Left ventricle myocardium inferior (tissue), 1 donor: ENCODE measurements at regions not wholly inside any gene's neighbourhood (a gene's known extent, or its start where the extent isn't known, plus 50 kb on each side); places are given as distances from the start of the nearest gene placed in this dataset.
A peak's percentile ranks its signal among the peaks of the same experiment; 100 is the strongest.

Experiments used
- DNase-seq: peaks from one replicate; pipeline ENCODE4 v3.0.0-alpha.2; 2020
- H3K27ac ChIP-seq: fragments of 200-600 bp; replicated peaks from 2 replicates; pipeline ENCODE4 v1.8.0; 2021
- H3K27me3 ChIP-seq: fragments of 200-600 bp; 2 replicates; pipeline ENCODE4 v1.8.0; 2021; ENCODE audit warnings: low read depth
- H3K36me3 ChIP-seq: fragments of 200-600 bp; 2 replicates; pipeline ENCODE4 v1.8.0; 2021
- H3K4me1 ChIP-seq: fragments of 200-600 bp; 2 replicates; pipeline ENCODE4 v1.8.0; 2021
- H3K4me3 ChIP-seq: fragments of 200-600 bp; 2 replicates; pipeline ENCODE4 v1.8.0; 2021; ENCODE audit warnings: mild to moderate bottlenecking, moderate library complexity
- H3K9me3 ChIP-seq: fragments of 200-600 bp; replicated peaks from 2 replicates; pipeline ENCODE4 v1.8.0; 2021
- CTCF ChIP-seq: fragments of 200-600 bp; IDR thresholded peaks from 2 replicates; pipeline ENCODE4 v1.8.0; 2021; ENCODE audit warnings: antibody characterized with exemption, mild to moderate bottlenecking, borderline replicate concordance
- intact Hi-C: fragments of 100-400 bp; cut with micrococcal nuclease; formaldehyde crosslinking; loops from one replicate; pipeline ENCODE4 v1.11.0; 2022
- donor health status: DM: no; HTN: yes; CAD: no; lungs with severe emphysema.

DNA sequence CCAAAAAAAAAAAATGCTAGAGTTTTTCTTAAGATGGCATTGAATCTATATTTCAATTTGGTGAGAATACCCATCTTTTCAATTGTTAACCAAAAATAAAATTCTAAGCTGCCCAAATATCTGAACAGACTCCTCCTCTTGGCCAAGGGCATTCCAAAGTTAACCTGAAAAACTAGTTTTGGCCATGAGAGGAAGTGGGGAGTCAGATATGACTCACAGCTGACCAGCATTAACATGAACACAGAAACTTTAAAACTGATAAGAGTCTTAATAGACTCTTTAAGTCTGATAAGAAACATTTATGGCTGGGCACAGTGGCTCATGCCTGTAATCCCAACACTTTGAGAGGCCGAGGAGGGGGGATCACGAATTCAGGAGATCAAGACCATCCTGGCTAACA lies 171.3 kb downstream of the FAXC start:
- peaks cover 27% of the 10 kb centered on the region for H3K9me3 ChIP-seq
- no peaks in the 10 kb centered on the region for H3K36me3 ChIP-seq
- TF ChIP-seq CTCF, result no peak
- H3K27me3 ChIP-seq, result no peaks in the 10 kb centered on the region
- intact Hi-C loops, result no loop called here
- no peaks in the 10 kb centered on the region for H3K4me1 ChIP-seq
- H3K4me3 ChIP-seq, result no peak overlapping the region
- no peak for DNase-seq
- no peak overlapping the region for H3K27ac ChIP-seq

DNA sequence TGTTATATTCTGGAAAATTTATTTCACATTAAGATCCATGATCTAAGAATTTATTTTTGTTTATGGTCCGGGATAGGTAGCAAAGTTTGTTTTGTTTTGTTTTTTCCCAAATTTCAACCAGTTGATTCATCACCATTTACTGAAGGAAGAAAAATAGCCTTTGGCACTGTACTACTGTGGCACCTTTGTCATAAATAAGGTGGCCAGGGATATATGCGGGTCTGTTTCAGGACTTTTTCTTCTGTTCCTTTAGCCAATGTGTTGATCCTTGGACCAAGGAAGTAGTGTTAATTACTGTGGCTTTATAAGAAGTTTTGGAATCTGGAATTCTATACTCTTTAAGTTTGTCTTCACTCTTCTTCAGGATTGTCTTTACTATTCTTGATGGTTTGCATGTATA lies 171.7 kb downstream of the FAXC start:
- no peak for TF ChIP-seq CTCF
- Histone ChIP-seq H3K9me3 (peaks cover 27% of the 10 kb centered on the region), H3K27ac (no peak overlapping the region), H3K36me3 (no peaks in the 10 kb centered on the region), H3K4me1 (no peaks in the 10 kb centered on the region), H3K4me3 (no peak overlapping the region), H3K27me3 (no peaks in the 10 kb centered on the region)
- intact Hi-C loops, result no loop called here
- no peak for DNase-seq

GRCh38 chr6:99165838-99166237 lies 183.6 kb downstream of the FAXC start:
- H3K4me3 ChIP-seq, result no peak overlapping the region
- no peaks in the 10 kb centered on the region for H3K4me1 ChIP-seq
- H3K27me3 ChIP-seq, result no peaks in the 10 kb centered on the region
- no peak overlapping the region for H3K27ac ChIP-seq
- no peak for DNase-seq
- no peaks in the 10 kb centered on the region for H3K9me3 ChIP-seq
- H3K36me3 ChIP-seq, result no peaks in the 10 kb centered on the region
- TF ChIP-seq CTCF, result no peak
- intact Hi-C loops, result no loop called here

DNA sequence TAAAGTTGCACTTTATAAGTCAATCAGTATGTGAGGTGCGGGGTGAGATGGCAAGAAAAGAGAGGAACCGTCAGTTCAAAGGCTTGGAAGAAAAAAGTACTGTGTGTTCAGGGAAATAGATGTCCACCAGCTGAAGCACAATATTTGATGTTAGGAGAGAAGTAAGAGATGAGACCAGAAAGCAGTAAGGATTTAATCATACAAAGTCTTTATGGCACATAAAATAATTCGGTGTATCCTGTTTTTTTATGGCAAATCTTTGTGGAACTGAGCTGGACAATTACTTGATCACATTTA lies 197.2 kb downstream of the FAXC start:
- no peak for DNase-seq
- Histone ChIP-seq H3K4me3 (no peak overlapping the region), H3K27ac (no peak overlapping the region), H3K4me1 (no peaks in the 10 kb centered on the region), H3K9me3 (no peaks in the 10 kb centered on the region), H3K36me3 (no peaks in the 10 kb centered on the region), H3K27me3 (peaks cover 4% of the 10 kb centered on the region)
- intact Hi-C loops, result no loop called here
- TF ChIP-seq CTCF, result no peak

DNA sequence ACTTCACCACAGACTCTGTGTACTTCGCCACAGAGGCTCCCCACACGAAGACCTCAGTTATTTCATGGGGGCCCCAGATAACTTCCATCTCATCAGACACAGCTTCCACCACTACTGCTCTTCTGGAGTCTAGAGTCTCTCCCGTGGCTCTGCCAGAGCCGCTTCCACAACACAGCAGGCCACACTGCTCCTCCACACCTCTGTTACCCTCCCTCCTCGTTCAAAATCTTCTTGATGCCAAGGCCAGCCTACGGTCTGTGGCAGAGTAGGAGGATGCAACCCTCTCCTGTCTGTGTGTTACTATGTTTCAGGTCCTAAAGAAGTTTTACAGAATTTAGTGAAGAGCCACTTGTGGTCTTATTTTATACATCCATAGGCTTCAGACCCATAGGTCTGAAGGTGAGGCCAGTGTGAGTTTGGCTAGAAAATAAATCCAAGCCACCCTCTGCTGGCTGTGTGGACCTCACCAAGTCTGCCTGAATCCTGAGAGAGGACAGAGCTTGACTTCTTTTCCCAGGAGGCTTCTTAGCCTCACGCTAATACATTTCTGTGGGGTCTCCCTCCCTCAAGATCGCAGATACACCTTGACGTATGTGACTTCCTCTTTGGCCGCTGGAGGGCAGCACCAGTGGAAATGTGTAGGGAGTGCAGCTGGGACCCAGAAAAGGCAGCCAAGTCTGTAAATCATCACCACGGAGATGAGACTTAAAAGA lies 197.7 kb downstream of the FAXC start:
- intact Hi-C loops, result no loop called here
- TF ChIP-seq CTCF, result peak; percentile 59
- Histone ChIP-seq H3K36me3 (no peaks in the 10 kb centered on the region), H3K9me3 (no peaks in the 10 kb centered on the region), H3K27me3 (peaks cover 4% of the 10 kb centered on the region), H3K4me3 (no peak overlapping the region), H3K4me1 (no peaks in the 10 kb centered on the region), H3K27ac (no peak overlapping the region)
- DNase-seq, result peak; percentile 20

- Histone ChIP-seq H3K4me1 (no peaks in the 10 kb centered on the region), H3K27ac (no peak overlapping the region), H3K9me3 (no peaks in the 10 kb centered on the region), H3K27me3 (no peaks in the 10 kb centered on the region), H3K36me3 (no peaks in the 10 kb centered on the region), H3K4me3 (no peak overlapping the region)
- TF ChIP-seq CTCF, result no peak
- DNase-seq, result no peak
- intact Hi-C loops, result no loop called here
These were observed 200.7 kb downstream of the FAXC start for GRCh38 chr6:99148761-99149160.
